GM21381 (cell line): ENCODE measurements at regions not wholly inside any gene's neighbourhood (a gene's known extent, or its start where the extent isn't known, plus 50 kb on each side); places are given as distances from the start of the nearest gene placed in this dataset.

Source experiments
- ATAC-seq: cut with Tn5 transposase; IDR thresholded peaks from one replicate; pipeline ENCODE4 v1.9.1; 2021; ENCODE audit warnings: mild to moderate bottlenecking, moderate library complexity; ENCODE audit not compliant: unreplicated experiment

DNA sequence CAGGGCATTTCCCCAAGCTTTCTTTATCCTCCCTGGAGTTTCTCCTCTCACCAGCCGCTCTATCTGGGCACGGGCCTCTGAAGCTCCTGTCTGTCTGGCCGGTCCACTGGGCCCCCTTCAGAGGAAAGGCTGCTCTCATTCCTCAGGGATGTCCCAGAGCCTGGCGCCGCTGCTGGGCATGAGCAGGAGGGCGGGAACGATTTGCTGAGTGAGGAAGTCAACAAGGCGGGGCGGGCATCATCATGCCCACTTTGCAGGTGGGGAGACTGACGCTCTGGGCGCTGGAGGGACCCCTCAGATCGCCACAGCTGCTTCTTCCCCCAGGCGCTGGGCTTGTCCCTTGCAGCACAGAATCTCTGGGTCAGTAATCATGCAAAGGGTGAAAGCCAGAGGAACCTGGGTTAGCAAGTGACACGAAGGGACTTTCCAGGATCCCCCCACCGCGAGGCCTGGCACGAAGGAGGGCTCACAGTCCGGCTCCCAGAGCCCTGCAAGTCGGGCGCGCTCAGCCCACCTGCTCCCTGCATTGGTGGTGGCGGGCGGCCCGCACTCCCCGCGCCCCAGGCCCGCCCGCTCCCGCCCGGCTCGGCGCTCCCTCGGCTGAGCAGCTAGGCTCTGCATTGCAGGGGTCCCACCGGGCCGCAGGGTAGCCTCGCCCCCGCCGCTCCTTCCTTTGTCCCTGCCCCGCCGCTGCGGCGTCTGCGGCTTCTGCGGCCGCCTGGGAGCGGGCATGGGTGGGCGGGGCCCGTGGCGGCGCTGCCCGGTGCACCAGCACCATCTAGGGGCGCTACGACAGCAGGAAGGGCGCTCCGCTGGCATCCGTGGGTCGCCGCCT is 157.8 kb downstream of the CYRIA start:
- ATAC-seq, result no peak

DNA sequence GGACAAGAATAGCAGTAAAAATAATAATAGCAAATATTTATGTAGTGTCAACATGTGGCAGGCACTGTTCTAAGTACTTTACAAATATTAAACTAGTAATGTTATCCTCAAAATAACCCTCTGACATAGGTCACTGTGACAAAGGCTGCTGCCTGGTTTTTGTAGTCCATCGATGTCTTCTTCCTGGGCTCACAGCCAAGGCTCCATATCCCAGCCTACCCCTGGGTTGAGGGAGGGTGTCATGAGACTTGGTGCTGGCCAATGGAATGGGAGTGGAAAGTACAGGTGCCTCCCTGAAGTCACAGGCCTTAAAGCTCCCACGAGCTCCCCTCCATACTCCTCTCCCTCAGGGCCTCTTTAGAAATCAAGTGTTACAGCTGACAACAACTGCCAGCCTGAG is 159.3 kb downstream of the CYRIA start:
- no peak for ATAC-seq

DNA sequence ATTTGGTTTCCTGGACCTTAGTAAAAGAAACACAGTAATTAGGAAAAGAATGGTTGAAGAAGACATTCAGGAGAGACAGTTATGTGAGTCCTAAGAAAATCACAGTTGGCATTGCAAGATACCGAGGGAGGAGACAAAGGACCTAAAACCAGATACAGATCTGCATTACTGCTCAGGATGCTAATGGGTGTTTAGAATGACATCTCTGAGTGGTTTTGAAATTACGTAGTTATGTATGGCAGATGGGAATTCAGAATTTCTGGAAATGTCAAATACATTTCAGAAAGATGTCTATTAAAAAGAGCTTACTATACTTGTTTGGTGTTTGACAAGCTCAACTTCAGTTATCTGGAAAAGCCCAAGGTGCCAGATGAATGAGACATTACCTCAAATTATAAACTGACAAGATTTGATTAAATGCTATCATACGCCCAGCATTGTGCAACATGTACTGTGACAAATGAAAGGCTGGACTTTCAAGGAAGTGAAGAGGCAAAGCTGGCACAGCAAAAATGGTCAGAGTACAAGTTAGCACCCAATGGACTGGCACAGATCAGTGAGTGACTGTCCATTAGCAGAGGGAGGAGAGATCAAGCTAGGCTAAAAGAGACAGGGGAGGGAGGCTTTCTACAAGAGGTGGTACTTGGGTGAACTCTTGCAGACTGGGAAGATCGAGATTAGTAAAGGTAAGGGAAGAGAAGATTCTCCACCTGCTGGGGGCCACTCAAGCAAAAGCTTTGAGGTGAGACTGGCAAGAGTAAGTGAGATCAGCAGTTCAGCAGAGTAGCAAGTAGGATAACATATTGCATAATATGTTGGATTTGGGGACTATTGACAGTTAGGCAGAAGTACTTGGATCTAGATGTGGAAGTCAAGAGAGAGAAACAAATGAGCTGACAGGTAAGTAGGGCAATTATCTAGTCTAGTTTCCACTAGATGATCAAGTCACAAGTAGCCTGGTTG is 168.9 kb downstream of the CYRIA start:
- ATAC-seq, result no peak

DNA sequence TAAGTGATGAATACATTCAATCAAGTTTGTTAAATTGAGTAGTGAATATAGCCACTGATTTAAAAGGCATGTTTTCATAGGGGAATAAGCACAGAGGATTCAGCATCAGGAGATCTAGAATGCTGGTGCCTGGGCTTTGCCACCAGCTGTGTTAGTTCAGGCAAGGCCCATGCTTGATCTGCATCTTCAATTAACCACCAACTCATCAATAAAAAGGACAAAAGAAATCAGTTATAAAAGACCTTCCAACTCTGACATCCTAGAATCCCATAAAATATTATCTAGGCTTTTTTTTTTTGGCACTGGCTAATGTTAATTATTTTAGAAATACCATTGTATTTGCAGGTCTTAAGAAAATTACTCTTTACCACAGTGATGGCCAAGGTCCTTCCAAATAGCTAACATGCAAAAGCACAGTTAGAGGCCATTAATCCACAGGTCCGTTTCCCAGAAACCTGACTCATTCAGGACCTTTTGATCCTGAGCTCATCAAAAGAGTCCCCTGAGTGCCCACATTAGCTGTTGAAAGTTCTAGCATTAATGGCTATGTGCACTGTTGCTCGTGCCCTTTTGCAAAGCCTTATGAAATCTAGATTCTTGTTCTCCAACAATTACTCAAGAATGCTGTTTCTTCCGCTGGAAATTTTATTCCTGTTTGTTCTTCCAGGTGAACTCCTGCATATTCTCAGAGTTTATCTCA is 170.0 kb downstream of the CYRIA start:
- no peak for ATAC-seq

DNA sequence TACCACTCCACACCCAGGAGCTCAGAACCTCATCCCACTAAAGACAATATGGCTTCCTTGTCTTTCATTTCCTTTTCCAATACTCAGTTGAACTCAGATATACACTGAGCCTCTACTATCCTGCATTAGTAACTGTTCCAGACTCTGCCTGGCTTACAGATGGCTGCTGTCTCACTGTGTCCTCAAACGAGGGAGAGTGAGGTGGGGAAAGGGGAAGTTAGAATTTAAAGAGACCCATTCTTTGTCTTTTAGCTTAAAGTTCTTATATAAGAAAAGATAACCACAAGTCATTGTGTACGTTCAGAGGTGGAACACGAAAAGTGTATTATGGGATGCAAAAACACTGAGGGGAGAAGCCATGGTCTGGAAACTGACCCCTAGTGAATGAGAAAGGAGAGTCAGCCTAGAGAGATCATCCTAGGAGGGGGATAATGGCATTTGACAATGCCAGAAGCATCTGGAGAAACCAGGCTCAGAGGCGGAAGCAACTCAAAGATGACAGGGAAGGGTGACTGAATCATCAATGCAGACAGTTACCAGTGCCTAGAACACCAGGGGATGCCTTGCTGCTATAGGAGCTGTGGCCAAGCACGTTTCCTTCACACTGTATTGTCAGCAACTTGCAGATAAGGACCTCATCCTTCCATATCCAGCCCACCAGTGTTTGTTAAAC is 170.7 kb downstream of the CYRIA start:
- no peak for ATAC-seq

DNA sequence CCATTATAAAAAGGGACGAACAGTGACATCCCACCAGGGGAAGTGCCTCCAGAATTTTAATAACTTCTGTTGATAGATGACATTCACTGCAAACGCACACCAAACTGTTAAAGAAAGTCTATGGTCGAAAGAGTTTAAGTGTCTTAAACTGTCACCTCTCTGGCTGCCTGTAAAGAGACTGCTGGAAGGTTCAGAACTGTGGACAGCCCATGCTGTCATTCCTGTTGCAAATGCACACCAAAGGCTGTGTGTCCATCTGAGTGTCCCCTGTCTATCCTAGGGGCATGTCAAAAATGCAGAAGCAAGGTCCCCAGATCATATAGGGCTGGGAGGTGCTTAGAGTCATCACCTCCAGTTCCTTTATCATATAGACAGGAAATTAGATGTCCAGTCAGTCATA is 171.8 kb downstream of the CYRIA start:
- ATAC-seq, result no peak

DNA sequence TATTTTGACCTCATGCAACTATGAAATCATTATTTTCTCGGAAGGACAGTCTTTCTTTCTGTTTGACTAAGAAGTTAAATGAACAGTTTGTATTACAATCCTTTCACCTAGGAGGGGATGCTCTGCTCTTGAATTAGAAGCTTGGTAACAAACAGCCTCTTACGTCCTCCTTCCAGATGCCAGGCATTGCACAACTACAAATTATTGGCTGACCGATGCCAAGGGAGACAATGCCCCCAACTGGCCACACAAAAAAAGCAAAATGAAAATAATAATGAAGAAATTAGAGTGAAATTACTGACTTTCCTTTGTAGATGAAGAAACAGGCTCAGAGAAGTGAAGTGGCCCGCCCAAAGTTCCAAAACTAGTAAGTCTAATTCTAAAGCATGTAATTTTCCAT is 177.9 kb downstream of the CYRIA start:
- no peak for ATAC-seq

DNA sequence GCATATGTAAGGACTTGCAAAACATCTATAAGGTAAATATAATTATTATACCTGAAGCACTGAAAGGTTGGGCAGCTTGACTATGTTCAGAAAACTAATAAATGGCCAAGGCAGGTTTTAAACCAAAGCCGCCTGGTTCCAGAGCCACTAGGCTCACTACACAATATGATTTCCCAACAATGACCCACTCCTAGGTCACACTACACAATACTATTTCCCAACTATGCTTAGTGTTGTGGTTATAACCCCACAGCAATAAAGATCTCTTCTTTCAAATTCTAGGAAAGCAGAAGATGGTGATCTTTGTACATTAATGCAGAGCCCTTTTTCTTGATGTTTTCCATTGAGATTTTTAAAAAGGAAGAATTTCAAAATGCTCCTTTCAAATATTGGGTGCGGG is 180.4 kb downstream of the CYRIA start:
- no peak for ATAC-seq

DNA sequence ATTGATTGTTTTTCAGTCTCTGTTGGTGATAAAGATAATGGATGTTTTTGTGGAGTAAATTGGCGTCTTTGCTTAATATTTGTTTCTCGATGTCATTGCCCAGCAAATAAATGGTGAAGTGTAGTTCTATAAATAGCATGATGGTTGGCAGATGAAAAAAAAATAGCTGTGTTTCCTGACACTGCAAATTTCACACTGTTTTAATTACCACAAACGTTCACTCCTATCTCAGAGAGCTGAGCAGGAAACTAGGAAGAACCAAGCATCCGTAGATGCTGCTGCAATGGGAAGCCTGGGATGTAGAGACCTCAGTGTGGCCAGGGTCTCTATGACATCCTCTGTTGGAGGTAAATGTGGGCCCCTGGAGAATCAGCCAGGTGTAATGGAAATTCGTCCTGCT is 183.2 kb downstream of the CYRIA start:
- no peak for ATAC-seq

DNA sequence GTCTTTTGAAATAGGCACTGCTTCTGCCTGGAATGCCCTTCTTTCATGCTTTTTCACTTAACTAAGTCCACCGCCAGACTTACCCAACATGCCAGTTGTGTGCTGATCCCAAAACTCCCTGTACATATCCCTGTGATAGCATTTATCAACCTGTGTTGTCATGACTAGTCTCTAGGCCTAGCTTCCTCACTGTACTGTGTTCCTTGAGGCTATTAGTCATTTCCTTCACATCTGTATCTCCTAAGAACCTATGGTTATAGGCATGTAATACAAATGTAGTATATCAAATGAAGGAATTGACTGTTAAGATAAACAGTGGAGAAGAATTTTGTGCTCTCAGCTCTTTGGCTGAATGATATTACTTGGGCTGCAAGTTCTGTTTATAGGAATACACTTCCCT is 184.3 kb downstream of the CYRIA start:
- ATAC-seq, result no peak

DNA sequence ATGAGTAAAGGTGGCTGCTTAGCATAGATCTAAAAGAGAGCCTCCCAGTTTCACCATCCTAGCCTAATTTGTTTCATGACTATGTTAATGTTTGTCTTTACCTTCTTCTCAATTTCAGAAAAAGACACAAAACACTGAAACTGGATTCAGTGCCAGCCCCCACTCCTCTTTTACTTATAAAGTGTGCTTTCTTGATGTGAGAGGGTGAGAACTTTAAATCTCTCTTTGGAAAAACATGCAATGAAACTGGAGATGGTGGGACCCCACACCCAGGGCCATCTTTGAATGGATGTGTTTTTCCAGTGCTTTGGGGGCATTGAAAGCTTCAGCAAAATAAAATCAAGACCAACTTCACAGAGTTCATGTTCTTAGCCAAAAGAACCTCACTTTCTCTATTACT is 185.9 kb downstream of the CYRIA start:
- ATAC-seq, result no peak

DNA sequence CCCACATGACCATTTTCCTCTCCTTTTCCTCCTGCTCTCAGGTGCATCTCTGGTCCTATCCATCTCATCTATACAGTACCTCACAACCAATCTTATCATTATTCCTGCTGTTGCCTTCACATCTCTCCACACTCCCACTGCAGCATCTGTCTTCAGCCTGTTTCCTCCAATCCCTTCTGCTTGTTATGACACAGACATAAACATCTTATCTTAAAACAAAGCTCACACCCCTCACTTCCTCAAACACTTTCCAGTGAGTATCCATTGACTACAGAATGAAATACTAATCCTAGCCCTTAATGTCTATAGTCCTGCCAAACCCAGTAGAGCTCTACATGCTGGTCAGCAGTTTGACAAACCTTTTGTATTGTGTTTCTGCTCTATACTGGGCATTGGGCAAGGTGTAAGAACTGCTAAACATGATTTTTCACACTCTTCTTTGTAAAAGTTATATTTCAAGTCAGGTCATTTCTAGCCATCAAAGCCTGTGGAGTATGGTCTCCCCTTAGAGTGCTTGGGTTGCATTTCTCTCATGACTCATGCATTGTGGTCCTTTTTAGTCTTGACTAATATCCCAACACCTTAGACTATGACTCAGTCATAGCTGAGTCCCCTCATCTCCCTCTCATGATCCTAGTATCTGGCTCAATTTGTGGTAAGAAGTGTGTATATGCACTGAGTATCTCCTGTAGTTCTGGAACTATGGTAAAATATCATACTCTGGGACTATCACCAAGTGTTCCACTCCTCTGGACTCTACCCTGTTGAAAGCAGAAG is 187.0 kb downstream of the CYRIA start:
- no peak for ATAC-seq

DNA sequence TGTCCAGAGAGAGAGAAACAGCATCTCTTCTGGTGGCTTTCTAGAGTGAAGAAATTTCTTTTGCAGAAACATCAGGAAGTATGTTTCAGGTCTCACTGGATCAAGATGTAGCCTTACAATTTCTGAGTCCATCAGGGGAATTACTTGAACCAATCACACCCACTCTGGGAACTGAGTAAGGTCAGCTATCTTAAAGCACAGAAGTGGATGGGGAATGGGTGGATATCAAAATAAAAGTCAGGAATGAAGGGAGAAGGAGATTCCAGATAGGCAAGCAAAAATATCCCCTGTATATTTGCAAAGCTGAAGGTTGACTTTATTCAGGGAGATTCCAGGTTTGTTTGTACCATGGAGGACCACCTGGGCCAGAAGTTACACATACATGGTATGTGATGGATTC is 188.0 kb downstream of the CYRIA start:
- ATAC-seq, result no peak

DNA sequence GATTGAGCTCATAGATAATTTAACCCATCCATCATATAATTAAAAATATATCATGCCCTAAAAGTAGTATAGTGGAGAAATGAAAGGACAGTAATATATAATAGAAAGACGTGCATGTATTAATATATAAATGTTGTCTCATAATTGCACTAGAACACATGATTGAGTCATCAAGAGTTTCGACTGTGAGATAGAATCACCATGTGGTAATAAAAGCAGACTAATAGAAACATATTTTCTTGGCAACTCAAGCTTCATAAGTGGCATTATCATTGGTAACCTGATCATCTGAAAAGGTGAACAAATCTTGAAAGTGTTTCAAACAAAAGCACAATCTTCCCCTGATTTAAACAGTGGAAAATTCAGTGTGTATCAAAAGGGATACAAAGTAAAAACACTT is 188.8 kb downstream of the CYRIA start:
- ATAC-seq, result no peak

DNA sequence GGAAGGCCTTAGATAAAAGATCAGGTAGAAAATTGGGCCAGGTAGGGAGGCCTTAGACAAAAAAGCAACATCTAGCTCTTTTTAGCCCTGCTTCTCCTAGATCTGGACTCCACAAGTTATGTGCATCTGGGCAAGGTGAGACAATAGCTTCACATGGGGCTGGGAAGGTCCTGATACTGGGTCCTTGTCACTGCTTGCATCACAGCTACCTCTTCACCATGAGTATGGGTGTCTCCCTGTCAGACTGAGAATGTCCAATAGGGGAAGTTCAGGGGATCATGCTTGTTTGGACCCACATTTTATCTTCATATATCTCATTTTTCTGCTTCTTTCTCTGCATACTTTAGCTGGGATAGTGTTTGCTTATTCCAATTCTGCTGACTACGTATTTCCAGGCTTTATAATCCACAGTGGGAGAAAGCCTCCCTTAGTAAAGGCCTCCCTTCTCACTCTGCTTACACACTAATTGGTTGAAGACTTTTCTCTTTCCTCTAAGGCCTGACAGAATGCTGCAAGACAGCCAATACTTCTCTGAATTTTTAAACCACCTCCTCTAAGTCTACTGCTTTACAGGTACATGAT is 189.6 kb downstream of the CYRIA start:
- no peak for ATAC-seq

DNA sequence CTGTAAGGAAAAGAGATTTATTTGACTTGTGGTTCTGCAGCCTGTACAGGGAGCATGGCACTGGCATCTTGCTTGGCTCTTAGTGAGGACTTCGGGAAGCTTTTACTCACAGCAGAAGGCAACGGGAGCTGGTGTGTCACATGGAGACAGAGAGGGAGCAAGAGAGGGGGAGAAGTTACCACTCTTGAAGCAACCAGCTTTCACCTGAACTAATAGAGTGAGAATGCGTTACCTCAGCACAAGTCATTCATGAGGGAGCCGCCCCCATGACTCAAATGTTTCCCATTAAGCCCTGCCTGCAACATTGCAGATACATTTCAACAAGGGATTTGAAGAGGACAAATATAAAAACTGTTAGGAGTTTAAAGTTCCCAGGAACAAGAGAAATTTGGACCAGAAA is 190.0 kb downstream of the CYRIA start:
- ATAC-seq, result no peak

DNA sequence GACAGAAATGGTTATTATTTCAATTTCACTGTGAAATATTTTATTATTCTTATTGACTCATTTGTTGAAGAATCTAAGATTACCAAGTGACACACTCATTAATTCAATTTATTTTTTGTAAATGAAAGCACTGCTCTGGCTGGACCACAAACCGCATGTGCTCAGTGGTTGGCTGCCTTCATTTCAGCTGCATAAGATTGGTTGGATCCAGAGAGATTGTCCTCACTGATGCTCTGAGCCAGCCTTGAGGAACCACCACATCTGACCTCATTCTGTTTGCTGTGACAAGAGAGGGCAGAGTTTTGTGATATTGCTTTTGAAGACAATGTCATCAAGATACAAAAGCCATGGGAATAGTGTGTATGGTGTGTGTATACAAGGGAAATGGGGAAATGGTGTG is 192.1 kb downstream of the CYRIA start:
- ATAC-seq, result no peak

DNA sequence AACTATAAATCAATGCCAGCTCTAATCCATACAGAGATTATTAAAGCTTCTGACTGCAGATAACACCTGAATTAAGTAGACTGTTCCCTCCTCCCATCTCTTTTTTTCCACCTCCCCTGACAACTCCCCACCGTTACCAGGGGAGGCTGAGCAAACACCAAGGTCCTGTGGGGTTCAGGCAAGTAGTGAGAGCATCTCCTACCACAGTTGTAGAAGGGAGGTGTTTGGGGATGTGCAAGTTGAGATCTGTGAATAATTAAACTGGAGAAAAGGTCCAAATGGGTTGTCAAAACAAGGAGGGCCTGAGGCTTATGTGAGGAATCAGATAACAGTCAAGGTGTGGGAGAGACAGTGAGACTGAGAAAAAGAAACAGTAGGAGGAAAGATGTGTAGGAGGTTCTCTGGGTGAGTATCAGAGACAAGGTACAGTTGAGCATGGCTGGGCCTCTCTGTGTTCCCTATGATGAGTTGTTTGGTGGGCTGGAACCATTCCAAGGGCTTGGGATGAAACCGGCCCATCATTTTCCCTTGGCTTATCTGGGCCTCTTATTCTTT is 194.6 kb downstream of the CYRIA start:
- no peak for ATAC-seq

DNA sequence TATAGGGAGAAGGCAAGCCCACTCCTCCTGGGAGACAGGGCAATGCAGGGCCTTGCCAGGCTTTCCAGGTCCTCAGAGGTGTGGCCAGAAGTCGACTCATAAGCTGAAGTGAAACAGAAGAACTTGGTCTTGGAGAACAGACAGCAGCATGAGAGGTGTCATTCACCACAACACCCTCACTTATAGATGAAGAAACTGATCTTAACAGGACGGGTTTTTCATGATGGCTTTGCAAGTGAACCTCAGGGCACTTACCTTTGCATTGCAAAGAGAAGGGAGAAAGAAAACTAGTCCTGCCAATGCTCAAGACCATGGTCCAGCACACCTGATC is 198.8 kb downstream of the CYRIA start:
- no peak for ATAC-seq
